Osteoblast (primary cell): ENCODE measurements at regions not wholly inside any gene's neighbourhood (a gene's known extent, or its start where the extent isn't known, plus 50 kb on each side); places are given as distances from the start of the nearest gene placed in this dataset.
"Not testable (repeated sequence)": the region's sequence is repeated elsewhere in the genome, so short reads cannot be mapped to it uniquely, and the experiment has no call there.

Experiments
- DNase-seq: peaks from one replicate; pipeline ENCODE4 v3.0.0; 2011; ENCODE audit warnings: low spot score, mixed read lengths; ENCODE audit not compliant: insufficient read length; ENCODE audit errors: missing footprints
- H2AFZ ChIP-seq: 2 replicates; pipeline ENCODE4 v1.6.0; 2011; ENCODE audit warnings: mild to moderate bottlenecking, low read length
- H3K27ac ChIP-seq: 2 replicates; pipeline ENCODE4 v1.5.1; 2011; ENCODE audit warnings: mild to moderate bottlenecking, low read depth, low read length, moderate library complexity
- H3K27me3 ChIP-seq: 2 replicates; pipeline ENCODE4 v1.6.0; 2012; ENCODE audit warnings: mild to moderate bottlenecking, control low read depth, inconsistent platforms, low read length, moderate library complexity; ENCODE audit not compliant: insufficient read depth
- H3K36me3 ChIP-seq: 2 replicates; pipeline ENCODE4 v1.5.1; 2011; ENCODE audit warnings: mild to moderate bottlenecking, low read length, control low read depth, moderate library complexity; ENCODE audit not compliant: insufficient read depth
- H3K4me1 ChIP-seq: 2 replicates; pipeline ENCODE4 v1.5.1; 2011; ENCODE audit warnings: mild to moderate bottlenecking, low read length, control low read depth, moderate library complexity; ENCODE audit not compliant: insufficient read depth
- H3K4me2 ChIP-seq: 2 replicates; pipeline ENCODE4 v1.6.0; 2011; ENCODE audit warnings: mild to moderate bottlenecking, low read length; ENCODE audit not compliant: insufficient read depth
- H3K4me3 ChIP-seq: fragments of 200-600 bp; sonication (generic); 3 replicates; pipeline ENCODE4 v1.5.1; 2012; ENCODE audit warnings: mild to moderate bottlenecking, low read length, inconsistent platforms; ENCODE audit not compliant: insufficient read depth
- H3K79me2 ChIP-seq: 2 replicates; pipeline ENCODE4 v1.6.0; 2012; ENCODE audit warnings: mild to moderate bottlenecking, low read length, control low read depth, inconsistent platforms; ENCODE audit not compliant: insufficient read depth
- H3K9me3 ChIP-seq: 2 replicates; pipeline ENCODE4 v1.5.1; 2011; ENCODE audit warnings: low read depth, low read length, control low read depth
- H4K20me1 ChIP-seq: 2 replicates; pipeline ENCODE4 v1.6.0; 2012; ENCODE audit warnings: mild to moderate bottlenecking, low read length, control low read depth; ENCODE audit not compliant: insufficient read depth

GRCh38 chr21:10125616-10126015 is 395.8 kb upstream of the TPTE start:
- H3K9me3 ChIP-seq, H3K79me2 ChIP-seq, H3K4me3 ChIP-seq, H3K27me3 ChIP-seq, H3K4me1 ChIP-seq, H3K27ac ChIP-seq, H3K36me3 ChIP-seq, H2AFZ ChIP-seq, H4K20me1 ChIP-seq, H3K4me2 ChIP-seq: not testable (repeated sequence)
- DNase-seq: peak; percentile 14

GRCh38 chr21:10134119-10134518 is 387.3 kb upstream of the TPTE start:
- H3K4me3 ChIP-seq, H3K9me3 ChIP-seq, H3K79me2 ChIP-seq, H3K27me3 ChIP-seq, H2AFZ ChIP-seq, H3K36me3 ChIP-seq, DNase-seq, H3K27ac ChIP-seq, H3K4me1 ChIP-seq, H3K4me2 ChIP-seq, H4K20me1 ChIP-seq: not testable (repeated sequence)

DNA sequence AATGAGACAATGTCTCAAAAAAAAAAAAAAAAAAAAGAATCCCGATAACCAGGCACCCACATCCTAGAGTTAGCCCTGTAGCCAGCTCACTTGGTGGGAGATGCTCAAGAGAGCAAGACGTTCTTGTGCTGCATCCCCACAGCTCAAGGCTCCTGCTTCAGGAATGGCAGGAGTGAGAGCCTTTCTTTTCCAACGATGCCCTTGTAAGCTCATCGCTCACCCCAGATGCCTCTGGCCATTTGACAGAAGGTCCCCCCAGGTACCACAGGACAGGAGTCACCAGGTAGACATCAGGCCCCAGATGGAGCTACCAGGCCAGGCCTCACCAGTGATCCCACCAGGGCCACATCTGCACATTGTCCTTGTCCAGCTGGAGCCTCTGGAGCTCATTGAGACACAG is 385.5 kb upstream of the TPTE start:
- H2AFZ ChIP-seq, H4K20me1 ChIP-seq, H3K4me2 ChIP-seq, H3K4me1 ChIP-seq, H3K27ac ChIP-seq, H3K79me2 ChIP-seq, DNase-seq, H3K9me3 ChIP-seq, H3K4me3 ChIP-seq, H3K27me3 ChIP-seq, H3K36me3 ChIP-seq: not testable (repeated sequence)

- not testable (repeated sequence) for H3K4me1 ChIP-seq, H3K4me3 ChIP-seq, H3K27me3 ChIP-seq, H3K4me2 ChIP-seq, H3K9me3 ChIP-seq, H3K79me2 ChIP-seq, H4K20me1 ChIP-seq, H3K36me3 ChIP-seq, DNase-seq, H2AFZ ChIP-seq, H3K27ac ChIP-seq
These were observed 367.2 kb upstream of the TPTE start for GRCh38 chr21:10154178-10154577.
